Upper lobe of left lung (tissue), 6 donors: ENCODE measurements at regions not wholly inside any gene's neighbourhood (a gene's known extent, or its start where the extent isn't known, plus 50 kb on each side); places are given as distances from the start of the nearest gene placed in this dataset.
A peak's percentile ranks its signal among the peaks of the same experiment; 100 is the strongest.

Experiments
- ATAC-seq, 2 donors: fragments of 200-7000 bp; cut with Tn5 transposase; one replicate each; pipeline ENCODE4 v1.9.1; 2022; ENCODE audit warnings: mild to moderate bottlenecking in 2 of 2, moderate library complexity in 2 of 2; ENCODE audit not compliant: low FRiP score in 2 of 2
- DNase-seq, 2 donors: peaks; one replicate each; pipeline ENCODE4 v3.0.0-alpha.2; 2019 to 2020
- H3K27ac ChIP-seq, 4 donors: fragments of 200-600 bp; sonication (generic); one replicate each; pipeline ENCODE4 v1.5.1; 2016 to 2019
- H3K27me3 ChIP-seq, 4 donors: fragments of 200-600 bp; sonication (generic); one replicate each; pipeline ENCODE4 v1.5.1; 2017 to 2019
- H3K36me3 ChIP-seq, 4 donors: fragments of 200-600 bp; sonication (generic); one replicate each; pipeline ENCODE4 v1.5.1; 2016 to 2019
- H3K4me1 ChIP-seq, 4 donors: fragments of 200-600 bp; sonication (generic); one replicate each; pipeline ENCODE4 v1.5.1; 2018 to 2019
- H3K4me3 ChIP-seq, 4 donors: fragments of 200-600 bp; sonication (generic); one replicate each; pipeline ENCODE4 v1.5.1; 2017 to 2019; ENCODE audit warnings: mild to moderate bottlenecking in 2 of 4, moderate library complexity in 1 of 4
- H3K9me3 ChIP-seq, 4 donors: fragments of 200-600 bp; sonication (generic); one replicate each; pipeline ENCODE4 v1.5.1; 2018 to 2019
- EP300 ChIP-seq, 4 donors: sonication (generic); formaldehyde crosslinking; IDR thresholded peaks; one replicate each; pipeline ENCODE4 v1.5.1; 2017; ENCODE audit warnings: antibody characterized with exemption in 4 of 4, control low read depth in 2 of 4
- POLR2A ChIP-seq, 4 donors: fragments of 450-650 bp; IDR thresholded peaks; one replicate each; pipeline ENCODE4 v1.5.1; 2016 to 2017; ENCODE audit warnings: antibody characterized with exemption in 4 of 4, mild to moderate bottlenecking in 2 of 4
- POLR2AphosphoS5 ChIP-seq, 2 donors: sonication (generic); formaldehyde crosslinking; IDR thresholded peaks; one replicate each; pipeline ENCODE4 v1.5.1; 2017; ENCODE audit warnings: antibody characterized with exemption in 2 of 2
- WGBS, 2 donors: methylation state at CpG; one replicate each; pipeline ENCODE4 v1.1.5; 2017 to 2018; 5-methylcytosine and 5-hydroxymethylcytosine counted together
- TF ChIP-seq, protein P1 (sequence below), 6 experiments: fragments of 450-650 bp in 4 of 6; fragments of 200-600 bp in 2 of 6; sonication (generic) in 2 of 6; IDR thresholded peaks; one replicate each; pipeline ENCODE4 v1.5.1; 2016 to 2019; ENCODE audit warnings: antibody characterized with exemption in 6 of 6
- donor health status: DM: no; HTN: no; CAD: no; lungs with moderate emphysema.
- donor health status: DM: no; HTN: yes; CAD: no; lungs with severe emphysema.

DNA sequence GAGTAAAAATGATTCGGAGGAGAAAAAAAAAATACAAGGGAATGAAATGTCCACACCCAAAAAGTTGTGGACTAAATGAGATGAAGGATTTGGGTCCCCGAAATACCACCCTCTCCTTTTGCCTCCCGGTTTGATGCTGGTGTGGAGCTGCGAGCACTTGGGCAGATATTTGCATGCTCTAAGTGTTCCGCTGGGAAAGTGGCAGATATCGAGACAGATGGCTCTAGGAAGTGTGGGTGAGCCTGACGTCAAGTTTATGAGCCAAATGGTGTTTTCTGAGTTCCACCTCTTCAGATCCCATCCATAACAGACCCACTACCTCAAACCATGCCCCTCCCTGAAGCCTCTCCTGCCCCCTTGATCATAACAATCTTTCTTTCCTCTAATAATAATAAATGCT is 228.6 kb downstream of the QDPR start:
- no peak overlapping the region for H3K4me3 ChIP-seq
- WGBS, 2 donors, result 89 to 92% methylated on average over 7 of the region's 7 CpGs
- ATAC-seq, result no peak
- H3K27ac ChIP-seq, result no peak overlapping the region
- TF ChIP-seq POLR2A (IDR thresholded peaks at IDR 0.05), result no peak
- no peak for TF ChIP-seq POLR2AphosphoS5 (IDR thresholded peaks at IDR 0.05)
- TF ChIP-seq, protein P1, sequence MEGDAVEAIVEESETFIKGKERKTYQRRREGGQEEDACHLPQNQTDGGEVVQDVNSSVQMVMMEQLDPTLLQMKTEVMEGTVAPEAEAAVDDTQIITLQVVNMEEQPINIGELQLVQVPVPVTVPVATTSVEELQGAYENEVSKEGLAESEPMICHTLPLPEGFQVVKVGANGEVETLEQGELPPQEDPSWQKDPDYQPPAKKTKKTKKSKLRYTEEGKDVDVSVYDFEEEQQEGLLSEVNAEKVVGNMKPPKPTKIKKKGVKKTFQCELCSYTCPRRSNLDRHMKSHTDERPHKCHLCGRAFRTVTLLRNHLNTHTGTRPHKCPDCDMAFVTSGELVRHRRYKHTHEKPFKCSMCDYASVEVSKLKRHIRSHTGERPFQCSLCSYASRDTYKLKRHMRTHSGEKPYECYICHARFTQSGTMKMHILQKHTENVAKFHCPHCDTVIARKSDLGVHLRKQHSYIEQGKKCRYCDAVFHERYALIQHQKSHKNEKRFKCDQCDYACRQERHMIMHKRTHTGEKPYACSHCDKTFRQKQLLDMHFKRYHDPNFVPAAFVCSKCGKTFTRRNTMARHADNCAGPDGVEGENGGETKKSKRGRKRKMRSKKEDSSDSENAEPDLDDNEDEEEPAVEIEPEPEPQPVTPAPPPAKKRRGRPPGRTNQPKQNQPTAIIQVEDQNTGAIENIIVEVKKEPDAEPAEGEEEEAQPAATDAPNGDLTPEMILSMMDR (IDR thresholded peaks at IDR 0.05), result no peak
- TF ChIP-seq EP300 (IDR thresholded peaks at IDR 0.05), result no peak
- no peaks in the 10 kb centered on the region for H3K36me3 ChIP-seq
- H3K9me3 ChIP-seq, result no peaks in the 10 kb centered on the region
- peaks cover 0 to 10% (median 0%) of the 10 kb centered on the region in 4 donors for H3K4me1 ChIP-seq
- no peak for DNase-seq
- H3K27me3 ChIP-seq, result no peaks in the 10 kb centered on the region

DNA sequence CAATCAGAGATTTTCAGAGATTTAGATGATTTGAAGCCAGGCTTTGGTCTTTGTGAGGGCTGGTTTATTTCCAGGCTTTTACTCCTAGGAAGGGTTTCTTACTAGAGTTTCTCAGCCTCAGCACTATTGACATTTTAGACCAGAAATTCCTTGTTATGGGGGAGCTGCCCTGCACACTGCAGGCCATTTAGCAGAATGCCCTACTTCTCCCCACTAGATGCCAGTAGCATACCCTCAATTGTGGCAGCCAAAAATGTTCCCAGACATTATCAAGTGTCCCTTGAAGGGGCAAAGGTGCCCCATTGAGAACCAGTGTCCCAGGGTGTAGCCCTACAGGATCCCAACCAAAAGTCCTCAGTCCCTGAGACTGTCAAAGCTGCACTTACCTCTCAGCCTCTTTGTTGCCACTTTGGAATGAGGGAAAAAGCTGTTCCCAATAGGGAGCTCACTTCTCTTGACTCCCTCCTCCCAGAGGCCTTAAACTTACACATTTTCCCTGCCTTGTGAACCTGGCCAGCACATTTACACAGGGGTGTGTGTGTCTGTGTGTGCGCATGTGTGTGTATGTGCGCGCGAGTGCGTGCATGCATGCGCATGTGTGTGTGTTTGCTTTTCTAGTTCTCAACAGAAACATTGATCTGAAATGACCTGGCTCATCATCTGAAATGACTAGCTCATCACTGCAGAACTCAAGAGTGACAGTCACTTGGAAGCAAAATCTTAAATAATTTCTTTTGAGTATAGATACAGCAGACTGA is 231.4 kb downstream of the QDPR start:
- H3K27me3 ChIP-seq, result no peaks in the 10 kb centered on the region
- H3K4me1 ChIP-seq, result peaks cover 0 to 10% (median 0%) of the 10 kb centered on the region in 4 donors
- ATAC-seq, result no peak
- H3K9me3 ChIP-seq, result no peaks in the 10 kb centered on the region
- H3K27ac ChIP-seq, result no peak overlapping the region
- peak in 1 of 2 donors; percentile 26 for DNase-seq
- no peak for TF ChIP-seq EP300 (IDR thresholded peaks at IDR 0.05)
- TF ChIP-seq POLR2A (IDR thresholded peaks at IDR 0.05), result no peak
- no peak for TF ChIP-seq POLR2AphosphoS5 (IDR thresholded peaks at IDR 0.05)
- TF ChIP-seq, protein P1 (IDR thresholded peaks at IDR 0.05), result no peak
- WGBS, 2 donors, result 84 to 96% methylated on average over 6 of the region's 6 CpGs
- H3K36me3 ChIP-seq, result no peaks in the 10 kb centered on the region
- no peak overlapping the region for H3K4me3 ChIP-seq

DNA sequence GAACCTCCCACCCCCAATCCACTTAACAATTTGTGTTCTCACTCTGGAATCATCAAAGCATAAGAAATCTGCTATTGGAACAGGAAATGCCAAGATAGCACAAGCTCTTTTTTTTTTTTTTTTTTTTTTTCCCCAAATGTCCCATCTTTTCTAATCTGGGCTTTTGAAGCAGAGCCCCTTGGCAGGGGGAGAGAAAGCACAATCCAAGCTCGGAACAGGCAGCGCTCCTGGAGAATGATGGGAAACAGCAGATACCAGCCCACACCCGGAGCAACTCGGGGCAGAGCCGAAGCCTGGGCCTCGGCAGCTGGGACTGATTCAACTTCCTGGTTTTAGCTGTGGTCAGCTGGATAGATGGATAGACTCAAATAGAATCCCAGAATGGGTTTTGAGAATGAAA is 235.1 kb downstream of the QDPR start:
- no peaks in the 10 kb centered on the region for H3K27me3 ChIP-seq
- peak in 1 of 2 donors; percentile 54 for ATAC-seq
- H3K36me3 ChIP-seq, result no peaks in the 10 kb centered on the region
- TF ChIP-seq EP300 (IDR thresholded peaks at IDR 0.05) (no peak), POLR2A (IDR thresholded peaks at IDR 0.05) (no peak), POLR2AphosphoS5 (IDR thresholded peaks at IDR 0.05) (no peak)
- TF ChIP-seq, protein P1 (IDR thresholded peaks at IDR 0.05), result no peak
- no peak overlapping the region for H3K4me3 ChIP-seq
- peak overlapping the region in 1 of 4 donors; percentile 20 for H3K27ac ChIP-seq
- no peaks in the 10 kb centered on the region for H3K9me3 ChIP-seq
- no peaks in the 10 kb centered on the region for H3K4me1 ChIP-seq
- peak in 1 of 2 donors; percentile 28 for DNase-seq
- WGBS, 2 donors, result 41 to 63% methylated on average over 6 of the region's 6 CpGs

GRCh38 chr4:17275836-17276235 is 236.1 kb downstream of the QDPR start:
- Histone ChIP-seq H3K27me3 (no peaks in the 10 kb centered on the region), H3K9me3 (no peaks in the 10 kb centered on the region), H3K36me3 (no peaks in the 10 kb centered on the region), H3K27ac (no peak overlapping the region), H3K4me3 (no peak overlapping the region), H3K4me1 (no peaks in the 10 kb centered on the region)
- 47 to 55% methylated on average over 3 of the region's 3 CpGs for WGBS, 2 donors
- ATAC-seq (no peak), DNase-seq (no peak)
- no peak for TF ChIP-seq EP300 (IDR thresholded peaks at IDR 0.05)
- TF ChIP-seq POLR2A (IDR thresholded peaks at IDR 0.05), result no peak
- TF ChIP-seq, protein P1 (IDR thresholded peaks at IDR 0.05), result no peak
- TF ChIP-seq POLR2AphosphoS5 (IDR thresholded peaks at IDR 0.05), result no peak

- Histone ChIP-seq H3K27ac (no peak overlapping the region), H3K36me3 (no peaks in the 10 kb centered on the region), H3K9me3 (no peaks in the 10 kb centered on the region), H3K4me3 (no peak overlapping the region), H3K4me1 (no peaks in the 10 kb centered on the region), H3K27me3 (no peaks in the 10 kb centered on the region)
- DNase-seq (no peak), ATAC-seq (no peak)
- TF ChIP-seq EP300 (IDR thresholded peaks at IDR 0.05), result no peak
- TF ChIP-seq, protein P1 (IDR thresholded peaks at IDR 0.05), result no peak
- TF ChIP-seq POLR2A (IDR thresholded peaks at IDR 0.05), result no peak
- TF ChIP-seq POLR2AphosphoS5 (IDR thresholded peaks at IDR 0.05), result no peak
Observed at GRCh38 chr4:17273047-17273446, 238.8 kb downstream of the QDPR start.
